Stimulated activated CD8-positive, alpha-beta memory T cell treated with anti-CD3 and anti-CD28 coated beads, Interleukin-7, amount 100 ng/mL, for 1 hour (primary cell): ENCODE measurements at regions not wholly inside any gene's neighbourhood (a gene's known extent, or its start where the extent isn't known, plus 50 kb on each side); places are given as distances from the start of the nearest gene placed in this dataset.

Experiments used
- DNase-seq, 2 donors: peaks; one replicate each; pipeline ENCODE4 v3.0.0-alpha.2; 2020; ENCODE audit warnings: low read depth in 2 of 2

GRCh38 chr10:7478727-7479457 is 68.1 kb upstream of the SFMBT2 start:
- no peak for DNase-seq

GRCh38 chr10:7477538-7478334 is 66.9 kb upstream of the SFMBT2 start:
- DNase-seq: no peak

- no peak for DNase-seq
Measured at GRCh38 chr10:7475939-7476338, 65.1 kb upstream of the SFMBT2 start.

GRCh38 chr10:7475046-7475911 is 64.4 kb upstream of the SFMBT2 start:
- no peak for DNase-seq

- no peak for DNase-seq
Measured at GRCh38 chr10:7474388-7474787, 63.6 kb upstream of the SFMBT2 start.

- no peak for DNase-seq
Measured at GRCh38 chr10:7473474-7473873, 62.6 kb upstream of the SFMBT2 start.

- DNase-seq: no peak
Measured at GRCh38 chr10:7471720-7472367, 61.0 kb upstream of the SFMBT2 start.

- DNase-seq: no peak
Measured at GRCh38 chr10:7470371-7470770, 59.5 kb upstream of the SFMBT2 start.

- no peak for DNase-seq
Measured at GRCh38 chr10:7467031-7467667, 56.3 kb upstream of the SFMBT2 start.

GRCh38 chr10:7464691-7465090 is 53.9 kb upstream of the SFMBT2 start:
- DNase-seq: no peak
